HG02870 (cell line): ENCODE measurements at regions not wholly inside any gene's neighbourhood (a gene's known extent, or its start where the extent isn't known, plus 50 kb on each side); places are given as distances from the start of the nearest gene placed in this dataset.

Experiments
- ATAC-seq: cut with Tn5 transposase; IDR thresholded peaks from one replicate; pipeline ENCODE4 v1.9.1; 2021; ENCODE audit warnings: mild to moderate bottlenecking, moderate library complexity; ENCODE audit not compliant: unreplicated experiment

DNA sequence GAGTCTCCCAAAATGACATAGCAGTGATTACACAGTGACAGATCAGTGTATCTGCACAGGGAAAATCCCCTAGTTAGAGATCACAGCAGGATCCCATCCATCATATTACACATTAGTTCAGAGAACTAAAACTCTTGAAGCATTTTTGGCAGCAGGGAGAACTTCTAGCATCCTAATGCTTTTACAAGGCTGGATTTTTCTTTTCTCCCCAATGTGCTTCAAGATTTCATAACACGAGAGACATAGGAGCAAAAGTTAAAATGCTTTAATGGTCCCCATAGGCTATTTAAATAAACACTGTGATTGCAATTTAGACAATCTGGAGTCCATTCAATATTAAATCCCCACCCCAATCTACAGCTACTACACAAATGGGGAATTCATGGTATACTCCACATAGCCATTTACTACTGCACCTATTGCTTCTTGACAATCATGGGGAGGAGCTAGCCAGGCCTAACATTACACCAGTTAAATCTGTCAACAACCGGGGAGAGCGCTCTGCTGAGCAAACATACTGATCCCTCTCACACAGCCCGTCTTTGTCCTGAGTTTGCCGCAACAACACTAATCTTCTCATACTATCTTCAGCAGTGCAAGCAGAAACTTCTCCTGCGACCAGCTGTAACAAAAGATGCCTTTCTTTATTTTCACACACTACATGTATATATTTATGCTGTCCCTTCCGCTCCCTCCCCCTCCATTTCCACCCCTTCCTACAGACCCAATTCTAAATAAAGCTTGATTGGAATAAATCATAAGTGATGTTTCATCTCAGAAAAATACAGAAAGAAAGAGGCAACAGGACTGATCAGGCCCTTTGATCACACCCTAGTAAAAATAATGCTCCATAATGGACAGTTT, 120.3 kb upstream of the SOX5 start:
- ATAC-seq, result no peak

DNA sequence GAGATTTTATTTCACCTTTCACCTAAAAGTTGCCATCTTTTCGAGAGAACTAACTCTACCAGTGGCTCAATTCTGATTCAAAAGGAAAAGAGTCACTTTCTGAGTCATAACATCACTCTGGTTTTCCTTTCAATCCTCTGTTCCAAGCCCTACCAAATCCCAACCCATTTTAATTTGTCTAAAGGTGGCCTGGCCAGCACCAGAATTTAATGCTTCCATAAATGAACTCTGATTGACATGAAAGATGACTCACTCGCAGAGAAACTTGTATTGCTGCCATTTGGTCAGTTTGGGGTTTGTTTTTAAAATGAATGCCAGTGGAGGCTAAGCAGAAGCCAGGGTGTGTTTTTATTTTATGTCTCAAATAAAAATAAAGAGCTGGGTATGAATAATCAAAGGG, 117.4 kb upstream of the SOX5 start:
- no peak for ATAC-seq

DNA sequence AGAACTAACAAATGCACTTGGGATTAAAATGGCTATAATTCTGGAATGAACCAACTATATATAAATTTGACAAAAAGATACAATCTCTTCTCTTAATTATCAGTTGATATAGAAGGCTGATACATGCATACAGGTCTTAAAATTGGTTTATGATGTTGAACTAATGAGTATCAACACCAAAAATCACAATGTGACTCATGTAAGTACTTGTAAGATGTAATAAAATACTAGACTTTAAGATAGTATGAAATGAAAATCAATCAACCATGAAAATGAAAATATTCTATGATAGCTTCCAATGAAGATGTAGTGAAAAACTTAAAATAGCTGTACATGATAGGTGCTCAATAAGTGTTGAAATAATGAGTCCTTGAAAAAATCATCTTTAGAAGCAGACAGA, 116.6 kb upstream of the SOX5 start:
- ATAC-seq, result no peak

DNA sequence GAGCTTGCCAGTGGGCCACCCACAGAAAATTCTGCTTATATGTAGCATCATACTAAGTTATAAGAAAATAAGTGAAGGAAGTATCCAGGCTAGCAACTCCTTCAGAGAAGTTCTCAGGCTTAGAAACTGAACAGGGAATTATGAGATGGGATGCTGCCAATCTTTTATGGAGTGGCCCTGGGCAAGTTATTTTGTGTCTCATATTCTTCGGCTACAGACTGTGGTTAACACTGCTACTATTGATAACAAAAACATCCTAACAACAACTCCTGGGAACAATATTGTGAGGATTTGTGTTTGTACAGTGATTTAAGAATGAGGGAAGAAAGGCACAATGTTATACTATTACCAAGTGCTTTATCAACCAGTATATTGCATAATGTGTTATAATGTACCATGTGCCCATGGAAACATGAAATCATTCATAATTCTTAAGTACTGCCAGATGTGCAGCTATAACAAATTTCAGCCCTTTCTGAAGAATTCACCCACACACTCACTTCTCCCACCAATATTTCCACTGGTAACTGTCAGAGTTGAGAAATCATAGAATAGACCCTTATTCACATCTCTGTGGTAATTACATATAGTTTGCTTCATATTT, 113.3 kb upstream of the SOX5 start:
- no peak for ATAC-seq

DNA sequence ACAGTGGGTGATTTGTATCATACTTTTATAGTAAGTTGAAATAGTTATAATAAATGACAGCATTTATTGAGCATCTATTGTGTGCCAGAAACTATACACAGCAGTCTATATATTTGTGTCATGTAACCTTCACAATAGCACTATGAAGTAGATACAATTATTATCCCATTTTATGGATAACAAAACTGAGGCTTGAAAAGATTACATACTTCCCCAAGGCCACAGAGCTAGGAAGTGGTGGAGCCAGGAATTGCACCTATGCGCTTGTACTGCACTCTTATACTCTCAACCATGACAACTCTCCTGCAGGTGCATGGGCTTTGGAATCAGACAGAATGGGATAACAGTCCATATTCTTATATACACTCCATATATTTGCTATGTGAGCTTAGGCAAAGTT, 110.6 kb upstream of the SOX5 start:
- no peak for ATAC-seq

DNA sequence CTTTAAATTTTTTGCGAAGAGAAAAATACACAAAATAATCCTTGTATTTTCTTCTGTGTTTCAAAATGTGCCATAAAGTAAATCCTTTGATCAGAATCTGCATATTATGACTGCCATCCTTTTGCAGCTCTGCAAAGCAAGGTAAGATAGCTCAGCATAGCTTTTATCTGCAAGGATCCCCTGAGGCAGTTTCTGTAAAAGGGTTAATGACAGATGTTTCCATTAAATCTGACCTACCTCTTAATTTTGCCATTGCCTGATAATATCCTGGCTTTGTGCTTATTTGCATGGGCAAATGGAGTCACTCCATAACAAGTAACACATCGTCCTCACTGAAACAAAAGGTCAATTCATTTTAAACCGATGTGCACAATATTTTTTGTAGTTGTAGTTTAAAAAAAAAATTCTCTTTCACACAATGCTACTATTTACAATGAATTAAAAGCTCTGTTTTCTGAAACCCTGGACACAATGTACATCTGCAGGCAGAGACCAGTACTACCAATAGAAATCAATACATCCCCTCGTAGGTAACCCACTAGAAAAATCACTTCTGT, 108.5 kb upstream of the SOX5 start:
- no peak for ATAC-seq

DNA sequence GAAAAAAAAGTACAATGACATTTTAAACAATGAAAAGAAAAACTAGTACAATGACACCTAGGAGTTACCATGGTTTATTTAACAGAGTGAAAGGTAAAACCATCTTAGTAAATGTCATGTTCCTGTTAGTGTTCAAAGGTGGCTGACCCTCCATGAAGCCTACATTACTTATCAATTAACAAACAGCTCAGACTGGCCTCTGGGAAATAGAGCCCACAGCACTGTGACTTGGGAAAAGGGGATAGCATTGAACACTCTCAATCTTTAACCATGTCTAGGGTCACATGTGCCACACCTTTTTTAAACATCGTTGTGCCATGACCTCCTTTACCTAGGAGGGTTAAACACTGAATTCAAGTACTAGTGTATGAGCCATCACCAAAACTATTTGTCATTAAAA, 106.3 kb upstream of the SOX5 start:
- no peak for ATAC-seq

DNA sequence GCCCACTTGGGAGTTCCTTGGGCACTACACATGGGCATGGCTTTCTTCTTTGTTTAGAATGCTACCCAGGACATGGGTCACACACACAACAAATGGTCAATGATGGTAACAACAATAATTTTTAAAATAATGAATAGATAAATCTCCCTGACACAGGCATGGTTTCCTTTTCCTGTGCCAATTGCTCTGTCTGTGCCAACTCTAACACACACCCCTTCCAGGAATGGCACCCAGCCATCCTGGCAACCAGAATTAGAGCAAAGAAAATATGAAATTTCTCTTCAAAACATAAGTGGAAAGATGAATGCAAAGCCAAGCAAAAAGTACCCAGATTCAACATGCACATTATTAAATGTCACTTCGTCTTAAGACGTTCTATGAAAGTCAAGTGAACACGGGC, 104.9 kb upstream of the SOX5 start:
- ATAC-seq, result no peak

DNA sequence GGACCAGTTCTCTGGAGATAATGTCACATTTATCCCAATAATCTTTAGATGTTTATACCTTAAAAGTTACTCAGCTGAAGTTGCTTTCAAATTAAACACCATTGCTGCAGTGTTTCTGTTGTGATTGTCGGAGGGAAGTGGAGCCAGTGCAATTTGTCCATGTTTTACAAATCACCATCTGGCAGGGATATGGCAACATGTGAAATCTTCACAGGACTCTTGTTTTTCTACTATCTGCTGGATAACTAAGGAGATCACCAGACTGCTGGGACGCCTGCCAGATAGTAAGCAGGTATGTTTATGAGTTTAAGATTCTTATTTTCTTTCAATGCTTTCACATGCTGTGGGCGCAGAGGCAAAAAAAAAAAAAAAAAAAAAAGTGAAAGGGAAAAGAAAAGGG, 100.3 kb upstream of the SOX5 start:
- ATAC-seq, result no peak

DNA sequence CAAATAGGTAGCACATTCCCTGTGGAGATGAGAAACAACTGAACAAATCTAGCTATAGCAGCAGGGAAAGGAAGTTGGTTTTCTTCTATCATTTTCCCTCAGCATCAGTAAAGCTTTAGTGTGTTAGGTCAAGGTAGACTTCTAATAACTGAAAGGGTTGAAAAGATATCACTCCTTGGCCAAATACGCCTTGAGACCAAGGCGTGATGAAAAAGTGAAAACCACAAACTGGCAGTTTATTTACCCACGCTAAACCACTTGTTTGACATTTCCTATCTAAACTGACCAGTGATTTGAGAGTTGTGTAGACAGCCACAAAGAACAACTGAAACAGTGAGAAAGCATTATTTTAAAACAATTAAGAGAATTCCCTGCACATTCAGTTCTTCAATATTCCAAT, 99.6 kb upstream of the SOX5 start:
- ATAC-seq, result no peak

DNA sequence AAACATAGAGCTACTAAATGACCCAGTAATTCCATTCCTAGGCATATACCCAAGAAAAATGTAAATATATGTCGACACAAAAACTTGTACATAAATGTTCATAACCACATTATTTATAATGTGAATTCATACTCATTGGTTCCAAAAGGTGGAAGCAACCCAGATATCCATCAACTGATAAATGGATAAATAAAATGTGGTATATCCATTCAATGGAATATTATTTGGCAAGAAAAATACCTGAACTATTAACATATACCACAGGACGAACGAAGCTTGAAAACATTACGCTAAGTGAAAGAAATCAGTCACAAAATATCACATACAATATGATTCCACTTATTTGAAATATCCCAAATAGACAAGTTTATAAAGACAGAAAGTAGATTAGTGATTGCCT, 99.0 kb upstream of the SOX5 start:
- no peak for ATAC-seq

DNA sequence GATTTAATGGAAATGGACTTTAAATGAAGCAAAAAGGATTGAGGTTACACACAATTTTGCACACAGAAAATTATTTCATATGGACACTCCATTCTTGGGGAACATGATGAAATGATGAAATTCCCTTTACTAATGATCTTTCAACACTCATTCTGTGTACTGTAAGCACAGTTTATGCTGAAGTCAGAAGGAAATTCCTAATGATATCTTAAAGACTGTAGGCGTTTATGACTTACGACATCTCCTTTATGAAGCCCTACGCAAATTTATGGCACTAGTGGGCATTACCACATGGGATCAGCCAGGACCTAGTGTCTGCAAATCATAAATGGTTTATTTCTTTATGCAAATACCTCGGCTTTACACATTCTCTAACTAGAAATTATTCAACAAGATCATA, 97.9 kb upstream of the SOX5 start:
- no peak for ATAC-seq

DNA sequence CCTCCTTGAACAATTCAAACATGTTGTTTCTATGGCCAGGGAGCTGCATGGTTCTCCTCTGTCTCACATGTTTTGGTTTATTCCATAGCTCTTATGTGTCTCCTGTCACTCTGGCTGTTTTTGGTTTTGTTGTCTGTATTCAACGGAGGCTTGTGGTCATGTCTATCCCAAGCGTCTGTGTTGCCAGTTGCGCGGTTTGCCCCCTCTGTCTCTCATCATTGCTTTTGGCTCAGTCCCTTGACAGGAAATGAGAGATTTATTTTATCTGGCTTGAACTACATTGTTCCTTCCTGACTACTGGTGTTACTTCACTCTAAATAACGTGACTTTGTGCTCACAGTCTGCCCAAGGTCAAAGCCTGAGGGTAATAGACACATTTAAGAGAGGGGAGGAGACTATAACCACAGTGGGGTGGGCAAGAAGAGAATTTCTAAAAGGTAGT, 96.4 kb upstream of the SOX5 start:
- ATAC-seq, result no peak

DNA sequence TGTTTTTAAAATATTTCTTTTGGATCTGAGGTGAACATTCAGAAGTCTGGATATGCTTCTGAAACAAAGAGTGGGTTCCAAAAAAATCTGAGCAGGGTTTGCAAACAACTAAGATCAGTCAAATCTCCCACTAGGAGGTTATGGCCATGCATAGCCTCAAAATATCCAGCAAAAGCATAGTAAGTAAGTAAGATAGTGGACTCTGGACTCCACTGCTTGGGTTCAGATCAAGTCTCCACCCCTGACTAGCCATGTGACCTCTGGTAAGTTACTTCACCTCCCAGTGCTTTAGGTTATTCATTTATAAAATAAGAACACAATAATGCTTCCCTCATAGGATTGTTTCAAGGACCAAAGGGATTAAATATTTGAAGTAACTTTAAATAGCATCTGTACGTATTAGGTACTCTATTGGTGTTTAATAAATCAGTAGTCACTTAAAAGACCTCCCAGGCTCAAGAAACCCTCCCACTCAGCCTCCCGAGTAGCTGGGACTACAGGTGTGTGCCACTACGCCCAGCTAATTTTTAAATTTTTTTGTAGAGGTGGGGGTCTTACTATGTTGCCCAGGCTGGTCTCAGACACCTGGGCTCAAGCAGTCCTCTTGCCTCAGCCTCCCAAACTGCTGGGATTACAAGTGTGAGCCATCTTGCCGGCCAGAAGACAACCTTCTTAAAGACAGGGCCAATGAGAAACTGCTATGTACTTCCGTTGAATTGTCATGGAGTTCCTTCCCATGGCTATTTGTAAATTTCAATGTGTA, 95.7 kb upstream of the SOX5 start:
- ATAC-seq, result no peak

DNA sequence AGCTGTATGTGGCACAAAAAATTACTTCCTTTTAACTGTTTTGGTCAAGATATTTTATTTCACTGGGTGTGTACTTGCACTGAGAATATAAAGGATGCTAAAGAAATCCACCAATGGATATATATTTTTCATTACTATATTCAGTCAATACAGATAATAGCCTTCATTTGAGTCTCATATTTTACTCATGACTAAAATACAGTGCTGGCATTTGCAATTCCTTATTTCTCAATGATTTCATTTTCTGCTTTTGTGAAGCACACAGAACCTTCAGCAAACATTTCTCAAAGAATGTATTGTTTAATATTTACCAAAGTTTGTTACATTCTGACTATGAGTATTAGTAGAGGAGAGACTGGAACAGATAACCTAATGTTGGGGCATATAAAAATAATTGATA, 93.2 kb upstream of the SOX5 start:
- no peak for ATAC-seq

DNA sequence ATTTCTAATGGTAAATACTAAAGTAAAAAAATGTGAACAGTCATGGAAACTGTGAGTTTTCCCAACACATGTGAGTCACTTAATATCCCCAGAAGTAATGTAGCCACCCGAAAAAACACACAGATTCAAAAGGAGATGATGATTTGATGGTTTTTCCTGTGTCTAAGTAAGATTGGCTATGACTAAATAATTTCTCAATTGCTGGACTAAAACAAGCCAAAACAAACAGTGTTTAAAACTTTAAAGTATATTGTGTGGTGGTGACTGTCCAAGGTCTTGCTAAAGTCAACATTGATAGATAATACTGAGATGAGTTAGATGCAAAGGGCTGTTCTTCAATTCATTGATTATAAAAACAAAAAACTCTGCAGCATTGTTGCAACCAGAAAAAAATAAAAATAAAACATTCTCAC, 89.6 kb upstream of the SOX5 start:
- ATAC-seq, result no peak

DNA sequence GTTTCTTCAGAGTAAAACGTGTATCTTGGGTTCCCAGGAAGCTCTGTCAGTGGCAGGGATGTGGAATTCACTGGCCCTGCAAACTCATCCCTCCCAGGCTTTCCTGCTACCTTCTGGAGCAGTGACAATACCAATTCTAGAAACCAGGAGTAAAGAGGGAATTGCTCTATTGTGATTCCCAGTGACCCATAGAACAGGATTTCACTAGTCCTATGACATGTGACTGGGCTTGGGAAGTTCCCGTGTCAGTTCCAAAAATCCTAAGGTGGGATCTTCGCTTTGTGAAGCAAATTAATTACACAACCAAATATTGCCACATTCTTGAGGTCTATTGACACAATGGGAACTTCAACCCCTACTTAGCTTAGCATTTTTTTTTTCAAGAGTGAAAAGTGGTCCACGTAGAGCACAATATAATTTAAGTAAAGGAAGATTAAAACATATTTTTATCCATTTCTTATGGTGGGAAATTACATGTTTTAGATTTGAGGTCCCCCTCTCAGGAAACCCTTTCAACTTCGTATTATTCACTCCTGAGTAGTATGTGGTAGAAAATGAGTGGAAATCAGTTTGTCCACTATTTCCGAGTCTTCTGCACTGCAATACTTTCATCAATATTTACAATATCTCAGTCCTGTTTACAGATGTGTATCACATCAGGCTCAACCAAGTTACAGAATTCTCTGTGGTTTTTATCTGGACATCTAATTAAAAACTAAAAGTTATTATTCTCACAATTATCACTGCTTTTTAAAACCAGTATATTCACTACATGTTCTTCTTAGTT, 88.9 kb upstream of the SOX5 start:
- no peak for ATAC-seq

DNA sequence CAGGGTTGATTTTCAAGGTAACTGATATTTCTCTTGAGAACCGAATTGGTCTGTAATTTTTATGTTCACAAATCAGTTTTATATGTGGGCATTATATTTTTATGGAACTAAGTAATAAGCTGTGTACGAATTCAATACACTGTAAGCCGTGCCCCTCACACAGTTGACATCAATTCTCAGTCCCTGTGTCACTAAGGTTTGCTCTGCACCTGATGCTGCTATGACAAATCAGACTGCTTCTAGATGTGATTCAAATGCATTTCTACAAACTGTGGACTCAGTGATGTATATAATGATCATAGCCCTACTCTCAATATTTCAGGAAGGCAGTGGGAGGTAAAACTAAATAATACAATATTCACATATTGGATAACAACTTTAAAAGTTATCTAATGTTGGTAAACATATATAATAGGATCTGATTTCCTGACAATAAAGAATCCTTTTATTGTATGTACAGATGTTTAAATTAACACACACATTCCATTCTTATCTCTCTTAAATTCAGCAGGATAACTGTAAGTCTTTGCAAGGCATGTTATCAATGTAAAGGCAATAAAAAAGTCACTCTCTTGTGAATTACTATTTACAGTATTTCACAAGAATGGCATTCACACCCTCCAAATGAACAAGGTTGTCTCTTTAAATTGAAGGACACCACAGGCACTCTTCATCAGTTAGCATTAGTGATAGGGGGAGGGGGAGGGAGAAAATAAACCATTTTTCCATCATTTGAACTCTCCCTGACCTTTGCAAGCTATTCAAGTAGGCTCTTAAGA, 87.2 kb upstream of the SOX5 start:
- ATAC-seq, result no peak

DNA sequence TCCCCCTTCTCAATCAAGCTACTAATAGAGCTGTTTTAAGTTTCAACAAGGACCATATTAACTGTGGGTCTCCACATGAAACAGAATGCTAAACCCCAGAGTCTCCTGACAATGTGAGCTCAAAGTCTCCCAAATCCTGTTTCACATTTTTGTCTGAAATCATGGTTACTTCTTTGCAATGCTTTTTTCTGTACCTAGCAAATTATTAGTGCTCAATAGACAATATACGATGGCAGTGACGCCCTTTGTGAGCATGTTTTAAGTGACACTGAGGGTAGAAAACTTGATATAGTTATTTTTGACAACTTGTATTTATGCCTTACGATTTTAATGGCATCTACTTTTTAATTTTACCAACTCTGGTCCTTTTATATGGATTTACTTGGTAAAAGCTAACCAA, 85.4 kb upstream of the SOX5 start:
- no peak for ATAC-seq

DNA sequence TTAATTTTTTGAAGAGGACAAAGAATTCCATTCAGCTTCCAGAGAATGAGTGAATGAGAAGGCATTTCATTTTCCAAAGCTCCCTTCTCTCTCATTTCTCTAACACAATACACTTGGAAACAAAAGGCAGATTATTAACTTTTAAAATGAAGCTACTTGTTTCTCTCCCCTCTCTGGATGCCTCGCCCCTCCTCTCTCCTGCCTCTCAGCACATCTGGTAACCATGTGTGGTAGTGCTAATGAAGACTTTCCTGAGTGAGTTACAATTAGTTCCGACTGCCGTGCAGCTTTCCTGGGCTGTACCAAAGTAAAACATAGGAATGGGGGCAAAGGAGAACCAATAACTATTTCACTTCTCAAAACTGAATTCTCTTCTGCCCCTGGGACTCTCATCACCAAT, 84.7 kb upstream of the SOX5 start:
- no peak for ATAC-seq
